ENCODE measurements at regions not wholly inside any gene's neighbourhood (a gene's known extent, or its start where the extent isn't known, plus 50 kb on each side); places are given as distances from the start of the nearest gene placed in this dataset.

GRCh38 chrX:16416588-16416987 lies 233.4 kb upstream of the S100G start:
- no peak for TF ChIP-seq CTCF (IDR thresholded peaks at IDR 0.05; ENCODE audit: low read depth, low read length)
- no peak for DNase-seq (ENCODE audit: extremely low read depth, low read depth)

- no peak for DNase-seq (ENCODE audit: extremely low read depth, low read depth)
- no peak for TF ChIP-seq CTCF (IDR thresholded peaks at IDR 0.05; ENCODE audit: low read depth, low read length)
Observed at GRCh38 chrX:16418650-16419049, 231.3 kb upstream of the S100G start.

DNA sequence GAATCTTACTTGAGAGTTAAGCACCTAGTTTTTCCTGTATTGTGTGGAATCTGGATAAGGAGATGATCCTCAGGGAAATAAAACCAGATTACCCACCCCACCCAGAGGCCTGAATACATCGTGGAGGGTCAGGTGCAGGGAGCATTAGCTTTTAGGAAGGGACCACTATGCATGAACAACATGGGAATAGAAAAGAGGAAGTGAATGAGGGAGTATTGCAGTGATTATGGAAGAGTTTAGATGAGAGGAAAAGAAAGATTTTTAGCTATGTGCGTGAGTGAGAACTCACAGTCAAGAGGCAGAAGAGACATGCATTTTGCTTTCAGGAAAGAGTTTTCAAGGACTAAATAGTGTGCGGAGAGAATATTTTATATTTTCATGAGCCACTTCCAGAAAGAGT lies 222.3 kb upstream of the S100G start:
- DNase-seq (ENCODE audit: extremely low read depth, low read depth) = no peak
- no peak for TF ChIP-seq CTCF (IDR thresholded peaks at IDR 0.05; ENCODE audit: low read depth, low read length)

- no peak for DNase-seq (ENCODE audit: extremely low read depth, low read depth)
- TF ChIP-seq CTCF (IDR thresholded peaks at IDR 0.05; ENCODE audit: low read depth, low read length) = no peak
Observed at GRCh38 chrX:16429406-16429805, 220.6 kb upstream of the S100G start.

- no peak for TF ChIP-seq CTCF (IDR thresholded peaks at IDR 0.05; ENCODE audit: low read depth, low read length)
- no peak for DNase-seq (ENCODE audit: extremely low read depth, low read depth)
Observed at GRCh38 chrX:16431266-16431665, 218.7 kb upstream of the S100G start.

DNA sequence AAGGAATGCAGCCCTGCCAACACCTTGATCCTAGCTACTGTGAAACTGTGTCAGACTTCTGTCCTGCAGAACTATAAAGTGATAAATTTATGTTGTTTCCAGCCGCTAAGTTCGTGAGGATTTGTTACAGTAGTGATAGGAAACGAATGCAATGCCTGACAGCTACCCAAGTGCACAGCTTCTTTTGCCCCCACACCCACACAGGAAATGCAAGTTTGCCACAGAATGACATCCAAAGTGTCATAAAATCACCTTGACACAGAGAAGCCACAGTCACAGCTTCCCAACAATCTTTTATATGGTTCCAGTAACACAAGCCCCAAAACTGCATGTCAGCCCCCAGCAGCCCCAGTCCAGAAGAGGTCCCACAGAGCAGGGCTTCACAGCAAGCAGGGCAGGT lies 216.9 kb upstream of the S100G start:
- no peak for TF ChIP-seq CTCF (IDR thresholded peaks at IDR 0.05; ENCODE audit: low read depth, low read length)
- no peak for DNase-seq (ENCODE audit: extremely low read depth, low read depth)

GRCh38 chrX:16435399-16435986 lies 214.5 kb upstream of the S100G start:
- TF ChIP-seq CTCF (IDR thresholded peaks at IDR 0.05; ENCODE audit: low read depth, low read length) = no peak
- DNase-seq (ENCODE audit: extremely low read depth, low read depth) = no peak
